ENCODE measurements at regions not wholly inside any gene's neighbourhood (a gene's known extent, or its start where the extent isn't known, plus 50 kb on each side); places are given as distances from the start of the nearest gene placed in this dataset.

DNA sequence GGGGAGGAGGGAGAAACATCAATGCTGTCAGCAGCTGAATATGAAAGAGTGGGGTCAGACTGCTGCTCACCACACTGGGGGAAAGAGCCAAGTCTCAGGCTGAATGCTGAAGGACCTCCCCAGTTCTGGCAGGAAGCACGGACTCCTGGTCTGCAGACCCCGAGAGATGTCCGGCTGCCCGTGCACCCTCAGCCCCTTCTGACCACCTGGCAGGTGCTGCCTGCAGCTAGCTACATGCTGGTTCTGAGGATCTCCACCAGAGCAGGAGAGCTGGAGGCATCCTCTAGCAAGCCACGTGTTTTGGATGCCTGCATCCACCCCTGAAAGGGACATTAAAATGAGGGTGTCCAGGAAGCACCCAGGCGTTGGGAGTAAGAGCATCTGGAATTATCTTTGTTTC is 74.2 kb downstream of the HTR5A start:
- Histone ChIP-seq H3K9me2 (ENCODE audit: insufficient read depth) (no peaks in the 10 kb centered on the region), H3K36me3 (ENCODE audit: control insufficient read depth in 1 of 2, insufficient read depth in 2 of 2, low read length in 2 of 2) (no peaks in the 10 kb centered on the region), H3K27ac (ENCODE audit: low read depth, low read length) (no peak overlapping the region), H2AFZ (ENCODE audit: low read depth, low read length, poor library complexity, severe bottlenecking) (no peak overlapping the region), H3K4me3 (replicated peaks in 1 of 2; ENCODE audit: low read depth in 1 of 2, low read length in 2 of 2) (no peak overlapping the region), H3K27me3 (ENCODE audit: insufficient read depth, low read length) (peaks cover 39% of the 10 kb centered on the region), H3K4me2 (ENCODE audit: low read length) (no peak overlapping the region), H3K4me1 (ENCODE audit: control insufficient read depth in 1 of 2, insufficient read depth in 2 of 2, low read length in 2 of 2) (no peaks in the 10 kb centered on the region), H4K20me1 (ENCODE audit: insufficient read depth) (no peaks in the 10 kb centered on the region), H3K79me2 (ENCODE audit: insufficient read depth, low read length) (no peaks in the 10 kb centered on the region), H3K9ac (ENCODE audit: low read length) (no peak overlapping the region), H3K9me3 (ENCODE audit: control insufficient read depth in 1 of 2, insufficient read depth in 1 of 2, low read depth in 1 of 2, low read length in 2 of 2) (no peaks in the 10 kb centered on the region)
- CTCF ChIA-PET: no interaction called here
- POLR2A ChIA-PET: no interaction called here
- ATAC-seq: no peak
- intact Hi-C loops (cut with micrococcal nuclease): no loop called here
- no peak for DNase-seq (ENCODE audit: low read depth, low spot score)
- no TSS peak for BruUV-seq (replicated peaks)
- no peak for TF ChIP-seq RAD21 (IDR thresholded peaks at IDR 0.05; ENCODE audit: low read depth)
- TF ChIP-seq SIN3A (IDR thresholded peaks at IDR 0.05; ENCODE audit: low read depth): no peak
- TF ChIP-seq TCF7L2 (IDR thresholded peaks at IDR 0.05; ENCODE audit: borderline replicate concordance, extremely low read depth, insufficient read depth, insufficient read length): no peak
- no peak for TF ChIP-seq POLR2A (IDR thresholded peaks at IDR 0.05; ENCODE audit: borderline replicate concordance, extremely low read depth, insufficient read depth, insufficient read length)
- TF ChIP-seq JUND (IDR thresholded peaks at IDR 0.05): no peak
- TF ChIP-seq YY1 (IDR thresholded peaks at IDR 0.05; ENCODE audit: extremely low read depth, insufficient replicate concordance, low read depth, low read length): no peak
- TF ChIP-seq, protein P1, sequence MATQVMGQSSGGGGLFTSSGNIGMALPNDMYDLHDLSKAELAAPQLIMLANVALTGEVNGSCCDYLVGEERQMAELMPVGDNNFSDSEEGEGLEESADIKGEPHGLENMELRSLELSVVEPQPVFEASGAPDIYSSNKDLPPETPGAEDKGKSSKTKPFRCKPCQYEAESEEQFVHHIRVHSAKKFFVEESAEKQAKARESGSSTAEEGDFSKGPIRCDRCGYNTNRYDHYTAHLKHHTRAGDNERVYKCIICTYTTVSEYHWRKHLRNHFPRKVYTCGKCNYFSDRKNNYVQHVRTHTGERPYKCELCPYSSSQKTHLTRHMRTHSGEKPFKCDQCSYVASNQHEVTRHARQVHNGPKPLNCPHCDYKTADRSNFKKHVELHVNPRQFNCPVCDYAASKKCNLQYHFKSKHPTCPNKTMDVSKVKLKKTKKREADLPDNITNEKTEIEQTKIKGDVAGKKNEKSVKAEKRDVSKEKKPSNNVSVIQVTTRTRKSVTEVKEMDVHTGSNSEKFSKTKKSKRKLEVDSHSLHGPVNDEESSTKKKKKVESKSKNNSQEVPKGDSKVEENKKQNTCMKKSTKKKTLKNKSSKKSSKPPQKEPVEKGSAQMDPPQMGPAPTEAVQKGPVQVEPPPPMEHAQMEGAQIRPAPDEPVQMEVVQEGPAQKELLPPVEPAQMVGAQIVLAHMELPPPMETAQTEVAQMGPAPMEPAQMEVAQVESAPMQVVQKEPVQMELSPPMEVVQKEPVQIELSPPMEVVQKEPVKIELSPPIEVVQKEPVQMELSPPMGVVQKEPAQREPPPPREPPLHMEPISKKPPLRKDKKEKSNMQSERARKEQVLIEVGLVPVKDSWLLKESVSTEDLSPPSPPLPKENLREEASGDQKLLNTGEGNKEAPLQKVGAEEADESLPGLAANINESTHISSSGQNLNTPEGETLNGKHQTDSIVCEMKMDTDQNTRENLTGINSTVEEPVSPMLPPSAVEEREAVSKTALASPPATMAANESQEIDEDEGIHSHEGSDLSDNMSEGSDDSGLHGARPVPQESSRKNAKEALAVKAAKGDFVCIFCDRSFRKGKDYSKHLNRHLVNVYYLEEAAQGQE (IDR thresholded peaks at IDR 0.05; ENCODE audit: low read depth): no peak
- TF ChIP-seq ELF1 (IDR thresholded peaks at IDR 0.05; ENCODE audit: borderline replicate concordance, low read depth): no peak
- TF ChIP-seq ZFX (IDR thresholded peaks at IDR 0.05): no peak
- TF ChIP-seq POLR2AphosphoS5 (IDR thresholded peaks at IDR 0.05; ENCODE audit: low read depth, low read length): no peak
- TF ChIP-seq FOSL1 (IDR thresholded peaks at IDR 0.05; ENCODE audit: low read depth): no peak
- TF ChIP-seq EGR1 (IDR thresholded peaks at IDR 0.05; ENCODE audit: low read depth): no peak
- no peak for TF ChIP-seq ZNF274 (IDR thresholded peaks at IDR 0.05; ENCODE audit: low read depth, low read length)
- no peak for TF ChIP-seq CEBPB (IDR thresholded peaks at IDR 0.05; ENCODE audit: low read depth)
- TF ChIP-seq, protein P2, sequence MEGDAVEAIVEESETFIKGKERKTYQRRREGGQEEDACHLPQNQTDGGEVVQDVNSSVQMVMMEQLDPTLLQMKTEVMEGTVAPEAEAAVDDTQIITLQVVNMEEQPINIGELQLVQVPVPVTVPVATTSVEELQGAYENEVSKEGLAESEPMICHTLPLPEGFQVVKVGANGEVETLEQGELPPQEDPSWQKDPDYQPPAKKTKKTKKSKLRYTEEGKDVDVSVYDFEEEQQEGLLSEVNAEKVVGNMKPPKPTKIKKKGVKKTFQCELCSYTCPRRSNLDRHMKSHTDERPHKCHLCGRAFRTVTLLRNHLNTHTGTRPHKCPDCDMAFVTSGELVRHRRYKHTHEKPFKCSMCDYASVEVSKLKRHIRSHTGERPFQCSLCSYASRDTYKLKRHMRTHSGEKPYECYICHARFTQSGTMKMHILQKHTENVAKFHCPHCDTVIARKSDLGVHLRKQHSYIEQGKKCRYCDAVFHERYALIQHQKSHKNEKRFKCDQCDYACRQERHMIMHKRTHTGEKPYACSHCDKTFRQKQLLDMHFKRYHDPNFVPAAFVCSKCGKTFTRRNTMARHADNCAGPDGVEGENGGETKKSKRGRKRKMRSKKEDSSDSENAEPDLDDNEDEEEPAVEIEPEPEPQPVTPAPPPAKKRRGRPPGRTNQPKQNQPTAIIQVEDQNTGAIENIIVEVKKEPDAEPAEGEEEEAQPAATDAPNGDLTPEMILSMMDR (IDR thresholded peaks at IDR 0.05 in 2 of 3, conservative IDR thresholded peaks at IDR 0.05 in 1 of 3; ENCODE audit: borderline replicate concordance in 1 of 3, insufficient read depth in 1 of 3, low read depth in 2 of 3, low read length in 2 of 3): no peak
- no peak for TF ChIP-seq SP1 (IDR thresholded peaks at IDR 0.05; ENCODE audit: low read depth)
- RAD21 ChIA-PET (ENCODE audit: low non-redundant PET in 1 of 2, low total read pairs in 2 of 2, uncharacterized antibody in 2 of 2, unreplicated experiment in 2 of 2): no interaction called here
